A549 (cell line): ENCODE measurements at regions not wholly inside any gene's neighbourhood (a gene's known extent, or its start where the extent isn't known, plus 50 kb on each side); places are given as distances from the start of the nearest gene placed in this dataset.

ENCODE experiments used
- ATAC-seq, 2 experiments: fragments of 200-7000 bp in 1 of 2; fragments of >200 bp in 1 of 2; cut with Nextera tagmentation in 1 of 2; cut with Tn5 transposase in 1 of 2; 3 replicates each; pipeline versions ENCODE4 v1.8.0 to v1.9.1; 2018 to 2020; ENCODE audit warnings: mild to moderate bottlenecking in 1 of 2, moderate library complexity in 1 of 2
- CTCF ChIA-PET: fragments of 300-600 bp; sonication (Branson Sonifier 250); formaldehyde crosslinking; extraction: SDS; loops from one replicate; lab custom pipeline; 2021; ENCODE audit warnings: antibody characterized with exemption, inconsistent platforms; lab: Yijun Ruan, JAX
- POLR2A ChIA-PET: fragments of 350-600 bp; formaldehyde crosslinking; extraction: SDS; loops from one replicate; lab custom pipeline; 2021; ENCODE audit warnings: antibody characterized with exemption, inconsistent platforms; lab: Yijun Ruan, JAX
- DNase-seq, 2 experiments: peaks; one replicate each; pipeline versions ENCODE4 v3.0.0 to v3.0.0-alpha.2; 2011 to 2016; ENCODE audit warnings: low read depth in 1 of 2, low spot score in 1 of 2
- FAIRE-seq: peaks from 2 replicates; lab custom pipeline; 2011; peaks lifted over from hg19 to GRCh38; lab: Jason Lieb, UNC
- H3K27ac ChIP-seq, 2 experiments: fragments of >200 bp; sonication (Bioruptor Twin); formaldehyde crosslinking; 3 replicates each; pipeline ENCODE4 v1.5.1; 2016 to 2017
- H3K4me1 ChIP-seq: fragments of >200 bp; sonication (Bioruptor Twin); formaldehyde crosslinking; 3 replicates; pipeline ENCODE4 v1.6.1; 2016
- H3K4me2 ChIP-seq: fragments of >200 bp; sonication (Bioruptor Twin); formaldehyde crosslinking; 3 replicates; pipeline ENCODE4 v1.6.1; 2016
- H3K4me3 ChIP-seq: fragments of >200 bp; sonication (Bioruptor Twin); formaldehyde crosslinking; 3 replicates; pipeline ENCODE4 v1.5.1; 2016
- H3K9me3 ChIP-seq: fragments of >200 bp; sonication (Bioruptor Twin); formaldehyde crosslinking; 3 replicates; pipeline ENCODE4 v1.6.1; 2016
- BHLHE40 ChIP-seq: IDR thresholded peaks from 2 replicates; pipeline ENCODE4 v1.6.1; 2012; ENCODE audit warnings: low read depth, low read length, inconsistent platforms
- EHMT2 ChIP-seq: fragments of 200-600 bp; sonication (generic); IDR thresholded peaks from 2 replicates; pipeline ENCODE4 v1.6.1; 2016; ENCODE audit warnings: antibody characterized with exemption, low read depth, mild to moderate bottlenecking, moderate library complexity
- EP300 ChIP-seq, 2 experiments: fragments of >200 bp; sonication (Bioruptor Twin); formaldehyde crosslinking; IDR thresholded peaks; 2 replicates in 1 of 2; 3 replicates in 1 of 2; pipeline ENCODE4 v1.6.1; 2016 to 2017
- ESRRA ChIP-seq: fragments of 150-350 bp; IDR thresholded peaks from 2 replicates; pipeline ENCODE4 v1.6.1; 2014; ENCODE audit warnings: mild to moderate bottlenecking, low read length, borderline replicate concordance
- GATA3 ChIP-seq: IDR thresholded peaks from 2 replicates; pipeline ENCODE4 v1.6.1; 2012; ENCODE audit warnings: borderline replicate concordance
- HMGXB4 ChIP-seq: fragments of 250-450 bp; sonication (Bioruptor Pico); IDR thresholded peaks from 2 replicates; pipeline ENCODE4 v1.5.0; 2021; ENCODE audit warnings: mild to moderate bottlenecking, moderate library complexity, borderline replicate concordance
- HOXA7 ChIP-seq: fragments of 250-450 bp; sonication (Bioruptor Pico); IDR thresholded peaks from 2 replicates; pipeline ENCODE4 v1.5.0; 2020; ENCODE audit warnings: mild to moderate bottlenecking, moderate library complexity
- JUN ChIP-seq, 2 experiments: fragments of >200 bp; sonication (Bioruptor Twin); formaldehyde crosslinking; IDR thresholded peaks; 2 replicates in 1 of 2; 3 replicates in 1 of 2; pipeline ENCODE4 v1.6.1; 2016 to 2017
- JUNB ChIP-seq: fragments of >200 bp; sonication (Bioruptor Twin); formaldehyde crosslinking; IDR thresholded peaks from 2 replicates; pipeline ENCODE4 v1.6.1; 2016
- KDM1A ChIP-seq: fragments of 200-600 bp; sonication (generic); IDR thresholded peaks from 2 replicates; pipeline ENCODE4 v1.6.1; 2016; ENCODE audit warnings: low read depth, mild to moderate bottlenecking
- MAFK ChIP-seq: fragments of 450-650 bp; IDR thresholded peaks from 2 replicates; pipeline ENCODE4 v1.6.1; 2014; ENCODE audit not compliant: partially characterized antibody
- MYC ChIP-seq: IDR thresholded peaks from 2 replicates; pipeline ENCODE4 v1.6.1; 2012; ENCODE audit warnings: mild to moderate bottlenecking, inconsistent platforms, low read length, improper control_type of control experiment, borderline replicate concordance
- NR3C1 ChIP-seq: fragments of >200 bp; sonication (Bioruptor Twin); formaldehyde crosslinking; IDR thresholded peaks from 3 replicates; pipeline ENCODE4 v1.6.1; 2017
- RAD21 ChIP-seq, 2 experiments: fragments of >200 bp in 1 of 2; sonication (Bioruptor Twin) in 1 of 2; formaldehyde crosslinking in 1 of 2; IDR thresholded peaks in 1 of 2; conservative IDR thresholded peaks in 1 of 2; 2 replicates in 1 of 2; 3 replicates in 1 of 2; pipeline ENCODE4 v1.6.1; 2012 to 2018; ENCODE audit warnings: inconsistent platforms in 1 of 2
- SREBF2 ChIP-seq: fragments of 450-650 bp; IDR thresholded peaks from 2 replicates; pipeline ENCODE4 v1.6.1; 2014; ENCODE audit warnings: mild to moderate bottlenecking, moderate library complexity
- TFCP2L1 ChIP-seq: fragments of 250-450 bp; sonication (Bioruptor Pico); IDR thresholded peaks from 2 replicates; pipeline ENCODE4 v1.5.0; 2021; ENCODE audit warnings: mild to moderate bottlenecking
- USF2 ChIP-seq: fragments of 450-650 bp; IDR thresholded peaks from 2 replicates; pipeline ENCODE4 v1.6.1; 2014; ENCODE audit warnings: antibody characterized with exemption
- ZFP36 ChIP-seq: fragments of 450-650 bp; IDR thresholded peaks from 2 replicates; pipeline ENCODE4 v1.6.1; 2014; ENCODE audit warnings: borderline replicate concordance; ENCODE audit not compliant: partially characterized antibody
- WGBS: methylation state at CpG from one replicate; pipeline ENCODE4 v1.1.6; 2017; ENCODE audit errors: missing lambda C conversion rate; 5-methylcytosine and 5-hydroxymethylcytosine counted together
- TF ChIP-seq, protein P1 (sequence below): fragments of 150-350 bp; IDR thresholded peaks from 2 replicates; pipeline ENCODE4 v1.6.1; 2014; ENCODE audit warnings: low read depth, mild to moderate bottlenecking, low read length
- TF ChIP-seq, protein P2 (sequence below): IDR thresholded peaks from 2 replicates; pipeline ENCODE4 v1.6.1; 2012; ENCODE audit warnings: low read depth, borderline replicate concordance
- TF ChIP-seq, protein P3 (sequence below): fragments of >200 bp; sonication (Bioruptor Twin); formaldehyde crosslinking; IDR thresholded peaks from 3 replicates; pipeline ENCODE4 v1.5.1; 2016
- TF ChIP-seq, protein P4 (sequence below): IDR thresholded peaks from 2 replicates; pipeline ENCODE4 v1.6.1; 2012
- TF ChIP-seq, protein P5 (sequence below): IDR thresholded peaks from 2 replicates; pipeline ENCODE4 v1.6.1; 2012

- Histone ChIP-seq H3K4me1 (peaks cover 3% of the 10 kb centered on the region; the same call in 1 of the 3 replicates), H3K4me2 (no peak overlapping the region), H3K4me3 (no peak overlapping the region), H3K27ac (no peak overlapping the region), H3K9me3 (no peaks in the 10 kb centered on the region)
- ATAC-seq, result no peak
- TF ChIP-seq NR3C1, result no peak
- TF ChIP-seq, protein P1, sequence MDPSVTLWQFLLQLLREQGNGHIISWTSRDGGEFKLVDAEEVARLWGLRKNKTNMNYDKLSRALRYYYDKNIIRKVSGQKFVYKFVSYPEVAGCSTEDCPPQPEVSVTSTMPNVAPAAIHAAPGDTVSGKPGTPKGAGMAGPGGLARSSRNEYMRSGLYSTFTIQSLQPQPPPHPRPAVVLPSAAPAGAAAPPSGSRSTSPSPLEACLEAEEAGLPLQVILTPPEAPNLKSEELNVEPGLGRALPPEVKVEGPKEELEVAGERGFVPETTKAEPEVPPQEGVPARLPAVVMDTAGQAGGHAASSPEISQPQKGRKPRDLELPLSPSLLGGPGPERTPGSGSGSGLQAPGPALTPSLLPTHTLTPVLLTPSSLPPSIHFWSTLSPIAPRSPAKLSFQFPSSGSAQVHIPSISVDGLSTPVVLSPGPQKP, result no peak
- TF ChIP-seq HMGXB4 (CRISPR knock-in tag), result no peak
- TF ChIP-seq BHLHE40, result no peak
- TF ChIP-seq SREBF2, result no peak
- no peak for TF ChIP-seq MYC
- TF ChIP-seq, protein P2, sequence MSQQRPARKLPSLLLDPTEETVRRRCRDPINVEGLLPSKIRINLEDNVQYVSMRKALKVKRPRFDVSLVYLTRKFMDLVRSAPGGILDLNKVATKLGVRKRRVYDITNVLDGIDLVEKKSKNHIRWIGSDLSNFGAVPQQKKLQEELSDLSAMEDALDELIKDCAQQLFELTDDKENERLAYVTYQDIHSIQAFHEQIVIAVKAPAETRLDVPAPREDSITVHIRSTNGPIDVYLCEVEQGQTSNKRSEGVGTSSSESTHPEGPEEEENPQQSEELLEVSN, result no peak
- TF ChIP-seq, protein P3, sequence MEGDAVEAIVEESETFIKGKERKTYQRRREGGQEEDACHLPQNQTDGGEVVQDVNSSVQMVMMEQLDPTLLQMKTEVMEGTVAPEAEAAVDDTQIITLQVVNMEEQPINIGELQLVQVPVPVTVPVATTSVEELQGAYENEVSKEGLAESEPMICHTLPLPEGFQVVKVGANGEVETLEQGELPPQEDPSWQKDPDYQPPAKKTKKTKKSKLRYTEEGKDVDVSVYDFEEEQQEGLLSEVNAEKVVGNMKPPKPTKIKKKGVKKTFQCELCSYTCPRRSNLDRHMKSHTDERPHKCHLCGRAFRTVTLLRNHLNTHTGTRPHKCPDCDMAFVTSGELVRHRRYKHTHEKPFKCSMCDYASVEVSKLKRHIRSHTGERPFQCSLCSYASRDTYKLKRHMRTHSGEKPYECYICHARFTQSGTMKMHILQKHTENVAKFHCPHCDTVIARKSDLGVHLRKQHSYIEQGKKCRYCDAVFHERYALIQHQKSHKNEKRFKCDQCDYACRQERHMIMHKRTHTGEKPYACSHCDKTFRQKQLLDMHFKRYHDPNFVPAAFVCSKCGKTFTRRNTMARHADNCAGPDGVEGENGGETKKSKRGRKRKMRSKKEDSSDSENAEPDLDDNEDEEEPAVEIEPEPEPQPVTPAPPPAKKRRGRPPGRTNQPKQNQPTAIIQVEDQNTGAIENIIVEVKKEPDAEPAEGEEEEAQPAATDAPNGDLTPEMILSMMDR, result no peak
- no peak for FAIRE-seq
- DNase-seq, result no peak
- CTCF ChIA-PET, result no interaction called here
- POLR2A ChIA-PET, result no interaction called here
- 7% methylated on average over 6 of the region's 6 CpGs for WGBS
Measured at GRCh38 chr20:47953471-47953870, 168.2 kb upstream of the SULF2 start.

DNA sequence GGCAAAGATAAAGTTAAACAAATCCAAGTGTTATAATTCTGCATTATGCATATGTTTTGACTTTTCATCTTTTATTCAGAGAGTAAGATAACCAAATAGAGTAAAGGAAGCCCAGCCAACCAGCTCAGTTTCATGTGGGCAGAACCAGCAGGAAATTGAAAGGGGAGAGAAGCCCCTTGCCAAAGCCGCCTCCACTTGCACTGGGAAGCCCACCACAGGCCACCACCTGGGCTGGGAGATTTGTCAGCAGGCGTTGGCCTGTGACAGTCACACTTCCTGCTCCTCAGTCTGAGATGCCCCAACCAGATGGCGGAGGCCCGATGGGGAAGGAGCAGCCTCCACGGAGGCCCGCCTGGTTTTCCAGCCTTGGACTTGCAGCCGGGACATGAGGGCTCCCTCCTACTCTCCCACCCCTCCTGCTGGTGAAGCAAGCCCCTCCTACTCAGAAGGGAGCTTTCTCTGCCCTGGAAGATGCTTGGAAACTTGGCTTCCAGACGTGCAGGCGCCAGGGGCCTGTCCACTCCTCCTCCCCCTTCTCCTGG, 166.8 kb upstream of the SULF2 start:
- ChIA-PET CTCF (no interaction called here), POLR2A (no interaction called here)
- Histone ChIP-seq H3K4me2 (no peak overlapping the region), H3K27ac (no peak overlapping the region), H3K4me3 (no peak overlapping the region), H3K4me1 (peaks cover 3% of the 10 kb centered on the region; the same call in 1 of the 3 replicates), H3K9me3 (no peaks in the 10 kb centered on the region)
- no peak for DNase-seq
- FAIRE-seq, result no peak
- no peak for ATAC-seq
- TF ChIP-seq KDM1A (no peak), USF2 (no peak), ZFP36 (no peak), EHMT2 (no peak)
- 62% methylated on average over 8 of the region's 9 CpGs for WGBS

DNA sequence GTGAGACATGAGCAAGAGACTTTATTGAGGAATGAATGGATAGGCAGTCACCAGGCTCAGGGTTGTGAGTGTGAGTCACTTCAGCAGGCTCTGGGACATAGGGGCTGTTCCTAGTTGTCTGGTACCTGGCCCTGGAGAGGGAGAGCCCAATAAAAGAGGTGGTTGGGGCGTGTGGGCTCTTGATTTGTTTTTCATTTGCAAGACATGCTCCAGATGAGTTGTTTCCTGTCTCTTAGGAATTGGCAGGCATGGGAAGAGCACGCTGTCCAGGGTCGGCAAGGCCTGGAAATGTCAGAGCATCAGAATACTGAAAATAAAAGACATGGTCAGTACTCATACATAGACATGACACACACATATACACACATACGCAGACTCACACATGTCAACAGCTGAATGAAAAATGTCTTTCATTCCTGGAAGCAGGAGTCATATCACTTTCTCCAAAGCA, 166.3 kb upstream of the SULF2 start:
- DNase-seq, result no peak
- FAIRE-seq, result no peak
- Histone ChIP-seq H3K27ac (no peak overlapping the region), H3K4me2 (no peak overlapping the region), H3K9me3 (no peaks in the 10 kb centered on the region), H3K4me3 (no peak overlapping the region), H3K4me1 (peaks cover 3% of the 10 kb centered on the region; the same call in 1 of the 3 replicates)
- no peak for ATAC-seq
- 52% methylated on average over 4 of the region's 4 CpGs for whole genome bisulfite sequencing
- ChIA-PET CTCF (no interaction called here), POLR2A (no interaction called here)
- TF ChIP-seq, protein P3, result no peak
- TF ChIP-seq TFCP2L1 (CRISPR knock-in tag) (no peak), JUNB (no peak), EP300 (IDR thresholded peaks at IDR 0.05) (no peak), GATA3 (no peak), JUN (IDR thresholded peaks at IDR 0.05) (no peak), RAD21 (conservative IDR thresholded peaks at IDR 0.05 in 1 of 2, IDR thresholded peaks at IDR 0.05 in 1 of 2) (no peak), MAFK (no peak), HOXA7 (no peak), ESRRA (no peak)
- TF ChIP-seq, protein P1, result no peak
- TF ChIP-seq, protein P4, sequence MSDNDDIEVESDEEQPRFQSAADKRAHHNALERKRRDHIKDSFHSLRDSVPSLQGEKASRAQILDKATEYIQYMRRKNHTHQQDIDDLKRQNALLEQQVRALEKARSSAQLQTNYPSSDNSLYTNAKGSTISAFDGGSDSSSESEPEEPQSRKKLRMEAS, result no peak
- TF ChIP-seq, protein P5, sequence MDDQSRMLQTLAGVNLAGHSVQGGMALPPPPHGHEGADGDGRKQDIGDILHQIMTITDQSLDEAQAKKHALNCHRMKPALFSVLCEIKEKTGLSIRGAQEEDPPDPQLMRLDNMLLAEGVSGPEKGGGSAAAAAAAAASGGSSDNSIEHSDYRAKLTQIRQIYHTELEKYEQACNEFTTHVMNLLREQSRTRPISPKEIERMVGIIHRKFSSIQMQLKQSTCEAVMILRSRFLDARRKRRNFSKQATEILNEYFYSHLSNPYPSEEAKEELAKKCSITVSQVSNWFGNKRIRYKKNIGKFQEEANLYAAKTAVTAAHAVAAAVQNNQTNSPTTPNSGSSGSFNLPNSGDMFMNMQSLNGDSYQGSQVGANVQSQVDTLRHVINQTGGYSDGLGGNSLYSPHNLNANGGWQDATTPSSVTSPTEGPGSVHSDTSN, result no peak
